Myocyte (in vitro differentiated cells): ENCODE measurements at regions not wholly inside any gene's neighbourhood (a gene's known extent, or its start where the extent isn't known, plus 50 kb on each side); places are given as distances from the start of the nearest gene placed in this dataset.
A peak's percentile ranks its signal among the peaks of the same experiment; 100 is the strongest.
"Not testable (repeated sequence)": the region's sequence is repeated elsewhere in the genome, so short reads cannot be mapped to it uniquely, and the experiment has no call there.

ENCODE experiments used
- DNase-seq: peaks from one replicate; pipeline ENCODE4 v3.0.0-alpha.2; 2012; ENCODE audit warnings: low read depth

DNA sequence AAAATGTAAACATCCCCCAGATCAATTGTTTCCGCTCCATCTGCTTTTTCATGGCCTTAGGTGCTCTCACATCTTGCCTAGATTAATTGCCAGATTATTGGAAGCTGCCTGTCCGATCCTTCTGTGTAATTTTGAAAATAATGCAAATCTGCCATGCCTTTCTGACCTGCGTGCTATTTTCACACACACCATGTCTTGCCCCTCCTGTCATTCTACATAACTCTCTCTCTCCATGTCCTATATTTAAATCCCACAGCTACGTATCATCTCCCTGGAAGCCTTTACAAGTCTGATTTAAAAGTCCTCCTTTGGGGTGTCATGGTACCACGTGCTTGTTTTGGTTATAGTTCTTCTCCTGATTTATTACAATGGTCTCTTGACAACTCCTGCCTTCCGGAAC lies 247.6 kb upstream of the ELAVL2 start:
- no peak for DNase-seq

DNA sequence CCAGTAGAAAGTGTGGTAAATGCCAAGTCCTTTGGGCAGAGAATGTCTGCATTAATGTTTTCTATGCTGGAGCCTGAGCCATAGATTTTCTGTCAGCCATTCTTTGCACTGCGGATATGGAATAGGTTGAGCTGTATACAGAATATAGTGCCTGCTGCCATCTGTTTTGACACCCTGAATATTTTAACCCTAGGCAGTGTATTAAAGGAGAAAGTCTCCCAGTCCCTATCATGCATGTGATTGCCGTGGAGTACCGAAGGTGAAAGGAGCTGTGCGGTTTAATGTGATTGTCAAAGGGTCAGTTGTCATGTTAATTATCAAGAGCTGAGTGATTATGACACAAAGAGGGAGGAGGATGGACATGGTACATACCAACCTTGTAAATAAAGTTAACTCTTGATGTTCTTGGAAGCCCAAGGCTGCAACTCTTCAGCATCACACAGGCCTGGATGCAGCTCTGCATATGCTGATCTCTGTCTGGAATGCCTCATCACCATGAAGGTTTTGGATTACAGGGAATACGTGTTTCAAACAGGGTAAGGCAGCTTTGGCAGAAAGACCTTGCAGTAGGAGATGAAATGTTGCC lies 247.1 kb upstream of the ELAVL2 start:
- DNase-seq = no peak

- no peak for DNase-seq
Observed at GRCh38 chr9:24071716-24072115, 245.7 kb upstream of the ELAVL2 start.

GRCh38 chr9:24071091-24071490 lies 245.1 kb upstream of the ELAVL2 start:
- DNase-seq = no peak

- DNase-seq = not testable (repeated sequence)
Observed at GRCh38 chr9:24067107-24067506, 241.1 kb upstream of the ELAVL2 start.

GRCh38 chr9:24059651-24060050 lies 233.6 kb upstream of the ELAVL2 start:
- no peak for DNase-seq

DNA sequence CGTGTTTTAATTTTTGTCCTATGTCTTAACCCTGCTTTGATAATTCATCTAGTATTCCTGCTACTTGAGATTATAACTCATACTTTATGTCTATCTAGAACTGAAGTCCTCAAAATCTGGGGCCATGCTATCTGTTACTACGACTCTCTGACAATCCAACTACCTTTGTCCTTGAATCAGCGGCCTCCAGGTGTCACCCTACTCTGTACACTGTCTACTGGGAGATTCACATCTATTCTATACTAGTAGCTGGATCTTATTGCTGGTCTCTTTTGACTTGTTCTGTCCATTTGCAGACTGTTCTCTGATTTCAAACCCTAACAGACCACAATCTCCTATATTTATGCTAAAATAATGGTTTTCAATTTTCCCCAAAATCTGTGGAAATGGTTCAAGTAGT lies 225.5 kb upstream of the ELAVL2 start:
- DNase-seq = no peak

GRCh38 chr9:24050239-24050638 lies 224.2 kb upstream of the ELAVL2 start:
- not testable (repeated sequence) for DNase-seq

DNA sequence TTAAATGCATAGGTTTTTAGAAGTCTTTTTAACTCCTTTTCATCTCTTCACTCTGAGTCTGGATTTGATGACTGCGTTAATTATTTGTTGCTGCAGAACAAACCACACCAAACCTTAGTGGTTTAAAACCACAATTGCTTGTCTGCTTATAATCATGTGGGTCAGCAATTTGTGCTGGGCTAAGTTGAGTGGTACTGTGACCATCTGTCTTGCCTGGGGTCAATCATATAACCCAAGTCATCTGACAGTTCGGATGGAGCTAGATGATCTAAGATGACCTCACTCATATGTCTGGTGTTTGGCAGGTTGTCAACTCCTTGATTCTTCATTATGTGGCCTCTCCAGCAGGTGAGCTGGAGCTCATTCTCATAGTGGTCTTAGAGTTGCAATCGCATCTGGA lies 219.1 kb upstream of the ELAVL2 start:
- DNase-seq = no peak

- DNase-seq = no peak
Observed at GRCh38 chr9:24044576-24044975, 218.5 kb upstream of the ELAVL2 start.

DNA sequence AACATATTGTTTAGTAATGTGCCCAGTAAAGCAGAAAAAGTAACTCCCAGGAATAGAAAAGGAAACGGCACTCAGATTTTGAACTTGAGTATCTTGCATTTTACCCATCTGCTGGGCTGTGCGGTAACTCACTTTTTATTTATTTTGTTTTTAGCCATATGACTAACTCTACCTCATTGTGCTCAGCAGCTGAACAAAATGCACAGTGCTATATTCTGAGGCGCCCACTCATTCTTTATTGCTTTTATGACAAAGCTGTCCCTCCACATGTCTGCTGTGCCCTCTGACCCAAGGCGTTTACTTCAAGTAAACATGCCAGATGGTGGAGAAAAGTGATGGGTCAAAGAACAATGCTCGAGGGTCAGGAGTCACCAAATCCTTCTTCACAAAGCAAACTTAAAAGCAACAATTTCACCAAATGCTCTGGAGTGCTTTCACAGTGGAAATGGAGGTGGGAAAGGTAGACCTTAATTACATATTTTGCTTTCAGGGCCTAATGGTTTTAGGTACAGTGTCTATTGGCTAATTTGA lies 215.2 kb upstream of the ELAVL2 start:
- DNase-seq = no peak

DNA sequence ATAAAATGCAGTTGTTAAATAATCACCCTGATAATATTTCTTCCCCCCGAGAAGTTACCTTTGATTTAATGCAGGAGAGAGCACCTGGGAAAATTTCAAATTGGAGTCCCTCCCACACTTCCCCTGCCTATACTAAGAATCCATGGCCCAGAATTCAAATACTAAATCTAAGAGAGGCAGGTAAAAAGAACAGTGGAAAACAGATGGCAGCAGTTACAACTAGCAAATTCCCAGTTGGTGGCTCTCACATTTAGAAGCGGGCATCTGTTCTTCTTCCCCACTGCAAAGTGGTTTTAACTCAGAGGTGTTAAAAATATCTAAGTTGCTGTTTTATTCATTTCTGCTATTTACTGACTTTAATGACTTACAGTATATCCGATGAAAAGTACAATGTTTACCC lies 210.4 kb upstream of the ELAVL2 start:
- no peak for DNase-seq

DNA sequence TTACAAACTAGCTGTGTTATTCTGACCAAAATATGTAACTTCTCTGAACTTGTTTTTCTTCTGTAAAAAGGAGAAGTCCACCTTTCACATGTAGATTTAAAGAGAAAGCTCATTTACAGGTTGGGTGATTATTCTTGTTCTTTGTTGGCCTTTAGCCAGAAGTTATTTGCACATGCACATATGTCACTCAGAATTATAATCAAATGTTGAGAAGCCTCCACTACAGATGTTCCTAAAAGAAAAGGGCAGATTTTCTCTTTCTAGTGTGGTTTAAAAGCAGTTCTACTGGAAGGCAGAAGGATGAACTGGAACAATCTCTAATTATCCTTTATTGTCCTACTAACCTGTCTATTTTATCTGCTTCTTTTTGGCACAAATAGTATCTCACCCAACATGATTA lies 209.8 kb upstream of the ELAVL2 start:
- DNase-seq = no peak

GRCh38 chr9:24011881-24012280 lies 185.8 kb upstream of the ELAVL2 start:
- no peak for DNase-seq

GRCh38 chr9:24011009-24011717 lies 185.1 kb upstream of the ELAVL2 start:
- no peak for DNase-seq

- DNase-seq = no peak
Observed at GRCh38 chr9:24009322-24009721, 183.3 kb upstream of the ELAVL2 start.

- DNase-seq = no peak
Observed at GRCh38 chr9:24007185-24007584, 181.1 kb upstream of the ELAVL2 start.

GRCh38 chr9:23991874-23992273 lies 165.8 kb upstream of the ELAVL2 start:
- not testable (repeated sequence) for DNase-seq

GRCh38 chr9:23979491-23979890 lies 153.5 kb upstream of the ELAVL2 start:
- no peak for DNase-seq

- peak; percentile 0 for DNase-seq
Observed at GRCh38 chr9:23962101-23962500, 136.1 kb upstream of the ELAVL2 start.

GRCh38 chr9:23945897-23946296 lies 119.9 kb upstream of the ELAVL2 start:
- DNase-seq = no peak

DNA sequence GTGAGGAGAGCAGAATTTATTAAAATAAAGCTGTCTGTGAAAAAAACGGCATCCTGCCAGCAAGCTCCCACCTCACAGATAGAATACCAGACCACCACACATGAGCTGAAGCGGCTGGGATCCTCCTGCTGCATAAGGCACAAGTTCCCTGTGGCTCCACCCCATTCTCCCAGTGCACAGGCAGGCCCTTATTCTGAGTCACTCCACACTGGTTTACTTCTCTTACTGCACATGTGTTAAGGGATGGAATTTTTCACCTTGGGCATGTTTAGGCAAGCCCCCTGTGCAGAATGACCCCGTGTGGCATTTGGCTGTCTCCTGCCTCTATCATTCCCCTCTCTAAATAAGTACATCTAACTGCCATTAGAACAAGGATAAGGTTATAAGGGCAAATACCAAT lies 115.0 kb upstream of the ELAVL2 start:
- DNase-seq = no peak

GRCh38 chr9:23938908-23939307 lies 112.9 kb upstream of the ELAVL2 start:
- peak; percentile 14 for DNase-seq
